K562 (cell line): ENCODE measurements at regions not wholly inside any gene's neighbourhood (a gene's known extent, or its start where the extent isn't known, plus 50 kb on each side); places are given as distances from the start of the nearest gene placed in this dataset.

ENCODE experiments used
- ATAC-seq: fragments of 200-7000 bp; cut with Tn5 transposase; 3 replicates; pipeline ENCODE4 v1.9.1; 2020; ENCODE audit warnings: moderate library complexity
- BruUV-seq: library from RNA; stranded (reverse); fragments of 400-500 nt; replicated peaks from 2 replicates; lab custom pipeline; 2021; lab: Mats Ljungman, UMichigan
- CTCF ChIA-PET: fragments of 300-600 bp; formaldehyde crosslinking; extraction: SDS; loops from one replicate; lab custom pipeline; 2021; ENCODE audit warnings: low intra/inter-chr PET ratio; lab: Yijun Ruan, JAX
- POLR2A ChIA-PET: fragments of 300-600, 350-650 bp; sonication (Branson Sonifier 250); formaldehyde crosslinking; extraction: SDS; loops from one replicate; lab custom pipeline; 2021; ENCODE audit warnings: antibody characterized with exemption, inconsistent platforms; lab: Yijun Ruan, JAX
- DNase-seq, 4 experiments: peaks; one replicate each; pipeline versions ENCODE4 v3.0.0 to v3.0.0-alpha.2; 2011 to 2018; ENCODE audit warnings: low spot score in 3 of 4, mixed read lengths in 3 of 4; ENCODE audit errors: extremely low read depth in 1 of 4
- FAIRE-seq: peaks from 2 replicates; lab custom pipeline; 2011; peaks lifted over from hg19 to GRCh38; lab: Jason Lieb, UNC
- H2AFZ ChIP-seq: 2 replicates; pipeline ENCODE4 v1.6.0; 2011; ENCODE audit warnings: low read depth, low read length, control low read depth, inconsistent platforms
- H3K27ac ChIP-seq: fragments of 200-600 bp; 3 replicates; pipeline ENCODE4 v1.8.0; 2011; ENCODE audit warnings: low read depth, mild to moderate bottlenecking, control low read depth, inconsistent platforms, low read length, moderate library complexity, mixed read lengths; ENCODE audit errors: extremely low read depth
- H3K27me3 ChIP-seq, 2 experiments: fragments of 300-600 bp in 1 of 2; 2 replicates in 1 of 2; 3 replicates in 1 of 2; pipeline versions ENCODE4 v1.6.0 to v1.8.0; 2011; ENCODE audit warnings: inconsistent platforms in 2 of 2, low read length in 2 of 2, mild to moderate bottlenecking in 1 of 2, mixed read lengths in 1 of 2, moderate library complexity in 1 of 2; ENCODE audit not compliant: control insufficient read depth in 2 of 2, insufficient read depth in 2 of 2
- H3K36me3 ChIP-seq: fragments of 300-600 bp; 3 replicates; pipeline ENCODE4 v1.8.0; 2011; ENCODE audit warnings: mild to moderate bottlenecking, low read length, inconsistent platforms; ENCODE audit not compliant: control insufficient read depth, insufficient read depth
- H3K4me1 ChIP-seq, 2 experiments: fragments of 200-600 bp in 1 of 2; replicated peaks in 1 of 2; 2 replicates in 1 of 2; 3 replicates in 1 of 2; pipeline versions ENCODE4 v1.5.1 to v1.8.0; 2011; ENCODE audit warnings: inconsistent platforms in 2 of 2, low read length in 2 of 2, mild to moderate bottlenecking in 1 of 2, mixed read lengths in 1 of 2, moderate library complexity in 1 of 2; ENCODE audit not compliant: control insufficient read depth in 2 of 2, insufficient read depth in 2 of 2
- H3K4me2 ChIP-seq: 2 replicates; pipeline ENCODE4 v1.6.1; 2011; ENCODE audit warnings: low read length, control low read depth, inconsistent platforms, mixed read lengths; ENCODE audit not compliant: insufficient read depth
- H3K4me3 ChIP-seq: fragments of 200-600 bp; sonication (generic), shearing (Covaris generic); 2 replicates; pipeline ENCODE4 v1.5.1; 2016; ENCODE audit warnings: control low read depth, inconsistent platforms
- H3K79me2 ChIP-seq: fragments of 200-600 bp; 3 replicates; pipeline ENCODE4 v1.8.0; 2011; ENCODE audit warnings: low read length, inconsistent platforms; ENCODE audit not compliant: control insufficient read depth, insufficient read depth
- H3K9ac ChIP-seq, 2 experiments: 2 replicates each; pipeline versions ENCODE4 v1.6.0 to v1.6.1; 2011; ENCODE audit warnings: low read depth in 2 of 2, low read length in 2 of 2, control low read depth in 1 of 2, inconsistent platforms in 1 of 2, mild to moderate bottlenecking in 1 of 2, mixed read lengths in 1 of 2; ENCODE audit not compliant: insufficient read depth in 1 of 2
- H3K9me1 ChIP-seq: one replicate; pipeline ENCODE4 v1.6.0; 2011; ENCODE audit warnings: inconsistent platforms, mild to moderate bottlenecking, low read length, moderate library complexity; ENCODE audit not compliant: control insufficient read depth, insufficient read depth
- H3K9me3 ChIP-seq: replicated peaks from 2 replicates; pipeline ENCODE4 v1.5.1; 2011; ENCODE audit warnings: low read depth, low read length, inconsistent platforms; ENCODE audit not compliant: control insufficient read depth, insufficient read depth
- H4K20me1 ChIP-seq: replicated peaks from 2 replicates; pipeline ENCODE4 v1.6.1; 2011; ENCODE audit warnings: low read length, inconsistent platforms, mixed read lengths; ENCODE audit not compliant: control insufficient read depth, insufficient read depth
- CHD7 ChIP-seq: fragments of 200-600 bp; sonication (generic); IDR thresholded peaks from one replicate; pipeline ENCODE4 v1.6.1; 2012; ENCODE audit warnings: mild to moderate bottlenecking, low read depth, low read length, inconsistent platforms
- JUNB ChIP-seq: fragments of 450-650 bp; formaldehyde crosslinking; conservative IDR thresholded peaks from 2 replicates; pipeline ENCODE4 v1.4.0; 2020; ENCODE audit warnings: mild to moderate bottlenecking
- ZBTB33 ChIP-seq: sonication (generic); formaldehyde crosslinking; IDR thresholded peaks from 2 replicates; pipeline ENCODE4 v1.8.1; 2023; ENCODE audit warnings: mild to moderate bottlenecking, missing genetic modification reagents
- WGBS: fragments of 100-300 bp; shearing (Covaris generic); methylation state at CpG from one replicate; pipeline ENCODE4 v1.1.6; 2016; ENCODE audit warnings: low coverage, mixed read lengths; ENCODE audit not compliant: insufficient coverage; ENCODE audit errors: missing lambda C conversion rate; 5-methylcytosine and 5-hydroxymethylcytosine counted together
- in situ Hi-C: fragments of 300-500 bp; cut with MboI; formaldehyde crosslinking; loops from 4 replicates; pipeline ENCODE4 v1.15.0; 2018; ENCODE audit warnings: inconsistent platforms, mixed read lengths
- intact Hi-C: fragments of 100-400 bp; cut with micrococcal nuclease; formaldehyde crosslinking; loops from 2 replicates; pipeline ENCODE4 v1.14.2; 2022
- TF ChIP-seq, protein P1 (sequence below): fragments of 250-450 bp; sonication (Bioruptor Pico); IDR thresholded peaks from 2 replicates; pipeline ENCODE4 v1.5.0; 2021

- Histone ChIP-seq H3K27me3 (no peaks in the 10 kb centered on the region), H2AFZ (no peak overlapping the region), H3K9ac (no peak overlapping the region), H3K36me3 (no peaks in the 10 kb centered on the region), H3K4me3 (no peak overlapping the region), H3K79me2 (no peaks in the 10 kb centered on the region), H3K9me1 (no peaks in the 10 kb centered on the region), H3K9me3 (no peaks in the 10 kb centered on the region), H3K4me1 (no peaks in the 10 kb centered on the region), H4K20me1 (no peaks in the 10 kb centered on the region), H3K4me2 (no peak overlapping the region), H3K27ac (no peak overlapping the region)
- DNase-seq: no peak
- intact Hi-C loops (no loop called here), in situ Hi-C loops (no loop called here)
- ChIA-PET CTCF (no interaction called here), POLR2A (no interaction called here)
- BruUV-seq: no TSS peak
- 0% methylated on average over 3 of the region's 3 CpGs for WGBS
- ATAC-seq: no peak
- FAIRE-seq: no peak
- TF ChIP-seq ZBTB33 (no peak), CHD7 (no peak), JUNB (CRISPR knock-in tag) (no peak)
- TF ChIP-seq, protein P1, sequence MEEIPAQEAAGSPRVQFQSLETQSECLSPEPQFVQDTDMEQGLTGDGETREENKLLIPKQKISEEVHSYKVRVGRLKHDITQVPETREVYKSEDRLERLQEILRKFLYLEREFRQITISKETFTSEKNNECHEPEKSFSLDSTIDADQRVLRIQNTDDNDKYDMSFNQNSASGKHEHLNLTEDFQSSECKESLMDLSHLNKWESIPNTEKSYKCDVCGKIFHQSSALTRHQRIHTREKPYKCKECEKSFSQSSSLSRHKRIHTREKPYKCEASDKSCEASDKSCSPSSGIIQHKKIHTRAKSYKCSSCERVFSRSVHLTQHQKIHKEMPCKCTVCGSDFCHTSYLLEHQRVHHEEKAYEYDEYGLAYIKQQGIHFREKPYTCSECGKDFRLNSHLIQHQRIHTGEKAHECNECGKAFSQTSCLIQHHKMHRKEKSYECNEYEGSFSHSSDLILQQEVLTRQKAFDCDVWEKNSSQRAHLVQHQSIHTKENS: no peak
Measured at GRCh38 chr6:113480616-113481015, 376.5 kb upstream of the MARCKS start.
